ENCODE measurements at regions not wholly inside any gene's neighbourhood (a gene's known extent, or its start where the extent isn't known, plus 50 kb on each side); places are given as distances from the start of the nearest gene placed in this dataset.

- no peak for TF ChIP-seq CTCF (IDR thresholded peaks at IDR 0.05)
- TF ChIP-seq EZH2 (IDR thresholded peaks at IDR 0.05), result no peak
- no peak for TF ChIP-seq EZH2phosphoT487 (IDR thresholded peaks at IDR 0.05)
Observed at GRCh38 chr11:81825346-81825745, 908.3 kb downstream of the FAM181B start.

Measured in neural progenitor cell (in vitro differentiated cells).